GM21786 (cell line): ENCODE measurements at regions not wholly inside any gene's neighbourhood (a gene's known extent, or its start where the extent isn't known, plus 50 kb on each side); places are given as distances from the start of the nearest gene placed in this dataset.

Experiments used
- ATAC-seq: cut with Tn5 transposase; IDR thresholded peaks from one replicate; pipeline ENCODE4 v1.9.1; 2021; ENCODE audit not compliant: unreplicated experiment

DNA sequence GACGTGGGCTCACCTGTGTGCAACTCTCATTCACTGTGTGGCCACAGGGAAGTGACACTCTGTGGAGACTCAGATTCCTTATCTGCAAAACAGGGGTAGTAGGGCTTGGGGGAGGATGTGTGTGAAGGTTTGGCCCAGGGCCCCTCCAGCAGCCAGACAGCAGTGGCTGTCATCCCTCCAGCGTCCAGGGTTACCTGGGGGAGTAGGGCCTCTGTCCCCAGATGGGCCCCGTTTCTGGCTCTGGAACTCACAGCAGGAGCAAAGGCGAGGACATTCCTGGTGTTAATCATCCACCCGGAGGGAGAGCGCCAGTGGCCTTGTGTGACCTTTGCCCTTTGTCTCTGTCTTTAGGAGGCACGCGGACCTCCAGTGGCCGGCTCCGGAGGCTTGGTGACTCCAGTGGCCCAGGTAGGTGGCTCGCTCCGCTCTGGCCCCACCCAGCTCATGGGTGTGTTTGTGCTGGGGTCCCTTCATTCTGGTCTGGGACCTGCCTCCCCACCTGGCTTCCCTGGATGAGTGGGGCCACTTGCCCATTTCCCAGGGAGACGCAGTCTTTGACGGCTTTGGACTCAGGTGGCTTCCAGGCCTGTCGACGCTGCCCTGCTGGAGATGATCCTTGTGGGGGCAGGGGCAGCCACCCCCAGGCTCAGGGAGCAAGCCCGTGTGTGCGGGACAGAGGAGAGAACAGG lies 166.2 kb downstream of the SEC14L1 start:
- ATAC-seq, result no peak

DNA sequence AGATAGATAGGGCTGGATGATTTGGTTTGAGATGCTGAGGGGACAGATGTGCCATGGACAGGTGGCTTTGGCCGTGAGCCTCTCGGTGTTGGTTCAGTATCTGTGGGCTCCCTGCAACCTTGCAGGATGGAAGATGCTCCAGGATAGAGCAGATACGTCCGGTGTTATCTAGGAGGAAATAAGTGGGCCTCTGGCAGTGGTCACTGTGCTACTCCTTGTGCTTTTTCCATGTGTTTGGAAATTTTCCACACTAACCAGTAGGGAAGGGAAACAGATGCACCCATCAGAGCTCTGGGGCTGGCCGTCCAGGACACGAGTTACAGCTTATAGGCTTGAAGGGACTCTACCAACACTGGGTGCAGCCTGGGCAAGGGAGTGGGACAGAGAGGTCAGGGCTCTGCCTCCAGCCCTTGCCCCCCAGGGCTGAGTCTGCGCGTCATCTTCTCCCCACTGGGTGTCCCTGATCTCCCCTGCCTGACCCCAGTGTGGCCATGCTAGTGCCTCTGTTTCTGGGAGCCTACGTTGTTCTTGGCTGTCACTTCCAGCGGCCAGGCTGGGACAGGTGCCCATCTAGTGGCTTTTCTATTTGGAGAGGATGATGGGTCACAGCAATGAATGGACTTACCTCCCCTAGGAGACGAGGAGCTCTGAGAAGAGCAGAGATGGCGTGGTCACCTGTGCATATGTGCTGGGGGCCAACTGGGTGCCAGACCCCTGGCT lies 166.9 kb downstream of the SEC14L1 start:
- no peak for ATAC-seq

DNA sequence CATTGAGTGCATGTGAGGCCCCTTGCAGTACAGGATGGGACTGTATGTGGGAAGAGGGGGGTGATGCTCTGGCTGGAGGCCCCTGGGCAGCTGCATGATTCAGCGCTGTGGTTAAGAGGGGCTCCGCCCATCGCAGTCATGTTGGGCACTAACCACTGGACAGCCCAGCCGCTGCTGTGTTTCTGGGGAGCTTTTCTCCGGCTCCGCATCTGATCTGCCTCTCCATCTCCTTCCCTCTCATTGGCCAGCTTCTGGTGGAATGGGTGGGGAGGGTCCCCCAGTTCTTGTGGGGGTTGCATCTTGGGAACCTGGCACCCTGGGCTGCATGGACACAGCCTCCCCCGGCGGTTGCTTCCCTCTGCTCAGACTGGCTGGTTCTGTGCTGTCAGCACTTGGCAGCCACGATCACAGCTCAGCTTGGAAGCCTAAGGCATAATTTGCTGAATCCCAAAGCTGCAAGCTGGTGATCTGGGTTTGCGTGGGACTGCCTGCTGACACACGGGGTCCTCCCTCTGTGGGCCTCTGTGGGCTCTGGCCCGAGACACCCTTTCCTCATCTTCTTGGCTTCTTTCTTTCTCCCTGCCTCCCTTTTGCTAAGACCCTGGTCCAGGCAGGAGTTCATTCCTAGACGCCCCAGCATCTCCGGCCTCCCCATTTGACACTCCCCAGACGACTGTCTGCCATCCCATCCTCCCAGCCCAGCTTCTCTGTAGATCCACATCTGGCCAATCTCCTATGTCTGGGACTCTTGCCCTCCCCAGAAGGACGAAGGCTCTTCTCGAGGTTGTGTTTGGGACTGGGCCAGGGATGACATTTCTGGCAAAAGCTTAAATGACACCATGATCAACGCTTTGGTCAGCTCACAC lies 168.3 kb downstream of the SEC14L1 start:
- ATAC-seq, result no peak

DNA sequence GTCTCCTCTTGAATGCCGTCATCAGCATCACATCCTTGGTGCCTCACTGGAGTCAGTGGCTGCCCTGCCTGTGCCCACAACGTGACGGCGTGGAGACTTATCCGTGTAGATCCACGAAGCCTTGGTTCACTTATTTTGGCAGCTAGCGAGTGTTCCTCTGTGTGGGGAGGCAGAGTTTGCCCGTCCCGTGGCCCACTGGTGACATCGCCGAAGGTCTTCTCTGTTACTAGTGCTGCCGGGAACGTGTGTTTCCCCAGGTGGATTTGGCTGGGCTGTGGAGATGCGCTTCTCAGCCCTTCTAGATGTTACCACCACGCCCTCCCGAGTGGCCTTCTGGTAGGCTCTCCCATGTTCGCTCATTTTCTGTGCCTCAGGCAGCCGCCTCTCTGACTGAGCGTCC lies 169.6 kb downstream of the SEC14L1 start:
- ATAC-seq, result no peak

- ATAC-seq, result no peak
Measured at GRCh38 chr17:77311371-77311981, 170.7 kb downstream of the SEC14L1 start.

GRCh38 chr17:77312061-77312701 lies 171.4 kb downstream of the SEC14L1 start:
- no peak for ATAC-seq

DNA sequence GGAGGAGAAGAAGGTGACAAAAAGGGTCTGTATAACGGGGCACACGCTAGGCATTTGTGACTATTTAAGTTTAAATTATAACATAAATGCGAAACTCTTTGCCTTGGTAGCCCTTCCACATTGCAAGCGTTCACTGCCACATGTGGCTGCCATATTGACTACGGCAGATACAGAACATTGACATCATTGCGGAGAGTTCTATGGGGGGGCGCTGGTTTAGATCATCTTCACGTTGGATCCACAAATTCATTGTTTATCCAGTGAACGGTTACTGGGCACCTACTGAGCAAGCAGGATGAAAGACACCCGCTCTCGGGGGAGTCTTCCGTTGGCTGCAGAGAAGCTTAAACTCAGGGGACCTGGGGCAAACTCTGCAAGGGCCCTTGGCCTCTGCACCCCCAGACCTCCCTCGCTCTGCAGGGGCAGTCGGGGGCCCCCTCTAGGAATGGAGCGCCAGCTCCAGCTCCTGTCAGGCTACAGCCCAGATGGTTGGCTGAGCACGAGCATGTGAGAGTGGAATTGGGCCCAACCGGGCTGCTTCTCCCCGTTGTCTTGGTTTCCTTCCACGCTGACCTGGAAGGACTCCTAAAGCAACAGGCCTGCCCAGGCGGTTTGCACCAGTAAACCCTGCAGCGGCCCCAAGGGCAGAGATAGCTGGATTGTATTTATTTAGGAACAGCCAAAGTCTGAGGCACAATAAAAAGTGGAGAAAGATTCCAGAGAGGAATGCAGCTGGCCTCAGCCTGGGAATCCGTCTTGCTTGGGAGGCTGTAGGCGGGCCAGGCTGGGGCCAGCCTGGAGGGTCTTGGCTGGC lies 172.2 kb downstream of the SEC14L1 start:
- ATAC-seq, result no peak

DNA sequence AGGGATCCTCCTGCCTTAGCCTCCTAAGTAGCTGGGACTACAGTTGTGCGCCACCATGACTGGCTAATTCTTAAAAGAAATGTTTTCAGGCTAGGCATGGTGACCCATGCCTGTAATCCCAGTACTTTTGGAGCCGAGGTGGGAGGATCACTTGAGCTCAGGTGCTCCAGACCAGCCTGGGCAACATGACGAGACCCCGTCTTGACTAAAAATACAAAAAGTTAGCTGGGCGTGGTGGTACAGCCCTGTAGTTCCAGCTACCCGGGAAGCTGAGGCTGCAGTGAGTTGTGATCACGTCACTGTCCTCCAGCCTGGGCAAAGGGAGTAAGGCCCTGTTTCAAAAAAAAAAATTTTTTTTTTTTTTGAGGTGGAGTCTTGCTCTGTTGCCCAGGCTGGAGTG lies 173.1 kb downstream of the SEC14L1 start:
- ATAC-seq, result no peak

DNA sequence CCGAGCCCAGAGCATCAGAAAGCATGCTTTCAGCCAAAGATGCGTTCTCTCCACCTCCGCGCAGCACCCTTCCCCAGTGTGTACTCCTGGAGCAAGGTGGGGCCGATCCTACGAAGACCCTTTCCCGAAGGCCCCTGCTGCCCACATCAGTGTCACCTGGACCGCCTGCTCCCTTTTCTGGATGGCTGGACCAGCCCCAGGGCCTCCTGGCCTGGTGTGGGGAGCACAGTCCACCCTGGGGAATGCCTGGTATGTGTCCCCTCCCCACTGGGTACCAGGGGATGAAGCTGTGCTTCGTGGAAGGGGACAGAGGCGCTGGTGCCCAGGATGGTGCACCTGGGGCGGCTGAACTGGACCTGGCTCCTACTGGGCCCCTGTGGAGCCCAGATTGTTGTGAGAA lies 173.8 kb downstream of the SEC14L1 start:
- no peak for ATAC-seq

DNA sequence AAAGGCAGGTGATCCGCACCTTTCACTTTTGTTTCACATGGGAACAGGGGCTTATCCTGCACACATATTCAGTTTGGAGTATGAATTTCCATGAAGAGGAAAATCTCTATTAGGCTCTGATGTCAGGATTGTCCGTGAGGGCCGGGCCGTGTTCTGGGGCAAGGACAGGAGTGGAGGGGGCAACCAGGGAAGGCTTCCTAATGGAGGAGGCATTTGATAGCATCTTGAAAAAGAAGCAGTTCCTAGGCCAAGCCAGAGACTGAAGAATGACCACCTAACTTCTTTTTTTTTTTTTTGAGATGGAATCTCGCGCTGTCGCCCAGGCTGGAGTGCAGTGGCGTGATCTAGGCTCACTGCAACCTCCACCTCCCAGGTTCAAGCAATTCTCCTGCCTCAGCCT lies 174.2 kb downstream of the SEC14L1 start:
- no peak for ATAC-seq

GRCh38 chr17:77315551-77316190 lies 174.9 kb downstream of the SEC14L1 start:
- ATAC-seq, result no peak

DNA sequence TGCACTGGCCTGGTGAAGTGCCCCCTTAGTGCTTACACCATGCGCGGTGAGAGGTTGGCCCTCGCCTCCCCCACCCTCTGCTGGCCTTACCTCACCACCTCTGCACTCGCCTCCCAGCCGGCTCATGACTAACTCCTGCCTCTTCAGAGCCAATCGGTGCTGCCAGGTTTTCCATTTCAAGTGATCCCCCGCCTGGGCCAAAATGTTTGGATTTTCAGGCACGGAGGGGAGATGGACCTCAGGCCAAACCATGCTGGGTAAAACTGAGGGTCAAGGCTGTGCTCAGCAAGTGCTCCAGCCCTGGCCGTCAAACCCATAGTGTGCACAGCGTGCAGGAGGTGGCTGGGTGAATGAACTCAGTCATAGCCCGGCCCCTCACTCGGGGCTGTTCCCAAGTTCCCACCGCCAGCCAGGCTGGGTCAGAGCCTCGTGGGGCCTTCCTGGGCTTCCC lies 175.4 kb downstream of the SEC14L1 start:
- no peak for ATAC-seq

DNA sequence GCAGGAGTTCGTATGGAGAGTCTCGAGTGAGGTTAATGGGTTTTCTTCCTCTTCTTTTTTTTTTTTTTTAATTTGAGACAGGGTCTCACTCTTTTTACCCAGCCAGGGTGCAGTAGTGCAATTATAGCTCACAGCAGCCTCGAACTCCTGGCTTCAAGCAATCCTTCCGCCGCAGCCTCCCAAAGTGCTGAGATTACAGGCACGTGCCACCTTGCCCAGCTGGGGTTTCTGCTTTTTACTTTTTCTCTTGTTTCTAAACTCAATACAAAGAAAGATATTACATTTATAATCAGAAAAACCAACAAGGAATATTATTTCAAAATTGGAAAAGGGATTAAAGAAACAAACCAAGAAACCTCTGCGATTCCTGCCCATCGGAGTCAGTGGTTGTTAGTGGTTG lies 175.9 kb downstream of the SEC14L1 start:
- ATAC-seq, result no peak

- no peak for ATAC-seq
Measured at GRCh38 chr17:77317091-77317750, 176.5 kb downstream of the SEC14L1 start.

- ATAC-seq, result no peak
Measured at GRCh38 chr17:77318021-77318420, 177.3 kb downstream of the SEC14L1 start.

GRCh38 chr17:77318491-77319210 lies 177.9 kb downstream of the SEC14L1 start:
- no peak for ATAC-seq

DNA sequence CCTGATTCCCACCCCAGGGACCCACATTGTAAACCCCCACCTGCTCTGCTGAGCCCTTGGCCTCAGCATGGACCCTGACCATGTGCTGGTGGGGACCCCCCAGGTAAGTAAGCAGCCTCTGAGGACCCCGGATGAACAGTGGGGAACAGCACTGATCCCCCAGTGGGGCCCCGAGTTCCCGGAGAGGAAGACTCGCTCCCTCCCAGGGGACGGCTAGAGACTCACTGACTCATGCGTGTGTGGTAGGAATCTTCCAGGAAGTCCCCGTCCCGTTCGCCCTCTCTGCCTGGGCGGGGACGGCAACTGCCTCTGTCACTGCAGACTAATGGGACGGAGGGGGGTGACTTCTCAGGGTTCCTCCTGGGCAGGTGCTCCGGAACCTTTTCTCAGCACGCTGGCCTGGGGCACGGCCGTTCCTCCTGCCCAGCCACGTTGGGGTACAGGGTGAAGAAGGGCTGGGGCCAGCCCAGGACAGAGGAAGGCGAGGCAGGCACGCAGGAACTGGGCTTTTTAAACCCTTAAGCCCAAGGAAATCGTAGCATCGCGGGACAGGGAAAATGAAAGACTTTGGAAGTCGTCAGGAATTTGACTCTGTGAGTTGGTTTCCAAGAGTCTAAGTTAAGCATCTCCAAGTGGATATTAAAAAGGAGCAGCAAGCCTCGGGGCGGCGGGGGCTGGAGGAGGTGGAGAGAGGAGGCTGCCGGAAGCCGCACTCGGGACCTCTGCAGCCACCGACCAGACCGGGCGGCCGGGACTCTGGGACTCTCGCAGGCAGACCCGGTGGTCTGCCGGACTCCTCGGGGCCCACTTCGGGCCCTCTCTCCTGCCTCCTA lies 178.7 kb downstream of the SEC14L1 start:
- ATAC-seq, result no peak
